OCI-LY3 (cell line): ENCODE measurements at regions not wholly inside any gene's neighbourhood (a gene's known extent, or its start where the extent isn't known, plus 50 kb on each side); places are given as distances from the start of the nearest gene placed in this dataset.

Source experiments
- H2AFZ ChIP-seq: fragments of 200-600, 300-600 bp; shearing (Covaris generic); 2 replicates; pipeline ENCODE4 v1.6.0; 2014; ENCODE audit warnings: antibody characterized with exemption, low read depth, low read length
- H3K27ac ChIP-seq: fragments of 200-600, 300-600 bp; sonication (generic); 2 replicates; pipeline ENCODE4 v1.5.1; 2014; ENCODE audit warnings: mild to moderate bottlenecking, low read length, moderate library complexity, mixed read lengths
- H3K27me3 ChIP-seq: fragments of 200-600, 300-600 bp; sonication (generic); 2 replicates; pipeline ENCODE4 v1.6.1; 2014; ENCODE audit warnings: low read depth, low read length, mixed read lengths
- H3K36me3 ChIP-seq: fragments of 200-600, 300-600 bp; sonication (generic); replicated peaks from 2 replicates; pipeline ENCODE3; 2014; ENCODE audit warnings: low read depth, low read length, mixed read lengths
- H3K4me1 ChIP-seq: fragments of 300-600, 200-600 bp; sonication (generic); 2 replicates; pipeline ENCODE4 v1.6.1; 2014; ENCODE audit warnings: low read length, mixed read lengths
- H3K4me2 ChIP-seq: fragments of 200-600, 300-600 bp; sonication (generic); 2 replicates; pipeline ENCODE4 v1.6.1; 2014; ENCODE audit warnings: low read length, mixed read lengths
- H3K4me3 ChIP-seq: fragments of 300-600, 200-600 bp; sonication (generic); 2 replicates; pipeline ENCODE4 v1.5.1; 2014; ENCODE audit warnings: antibody characterized with exemption, mild to moderate bottlenecking, low read length, moderate library complexity
- H3K79me2 ChIP-seq: fragments of 300-600, 200-600 bp; shearing (Covaris generic); 2 replicates; pipeline ENCODE4 v1.6.1; 2014; ENCODE audit warnings: mild to moderate bottlenecking, low read length, mixed read lengths
- H3K9ac ChIP-seq: fragments of 300-600, 200-600 bp; shearing (Covaris generic); 2 replicates; pipeline ENCODE4 v1.6.0; 2014; ENCODE audit warnings: mild to moderate bottlenecking, low read length, moderate library complexity
- H3K9me3 ChIP-seq: fragments of 200-600, 300-600 bp; shearing (Covaris generic); 2 replicates; pipeline ENCODE4 v1.6.1; 2014; ENCODE audit warnings: low read length, mixed read lengths; ENCODE audit not compliant: insufficient read depth
- H4K20me1 ChIP-seq: fragments of 200-600, 300-600 bp; sonication (generic); 2 replicates; pipeline ENCODE4 v1.6.1; 2016; ENCODE audit warnings: low read length, mixed read lengths; ENCODE audit not compliant: insufficient read depth
- EZH2phosphoT487 ChIP-seq: fragments of 200-600 bp; shearing (Covaris generic); IDR thresholded peaks from 2 replicates; pipeline ENCODE4 v1.6.1; 2018; ENCODE audit warnings: antibody characterized with exemption, mixed run types, low read depth
- TF ChIP-seq, protein P1 (sequence below): fragments of 200-600, 300-600 bp; sonication (generic); IDR thresholded peaks from 2 replicates; pipeline ENCODE4 v1.5.1; 2014; ENCODE audit warnings: antibody characterized with exemption, low read length, low read depth

DNA sequence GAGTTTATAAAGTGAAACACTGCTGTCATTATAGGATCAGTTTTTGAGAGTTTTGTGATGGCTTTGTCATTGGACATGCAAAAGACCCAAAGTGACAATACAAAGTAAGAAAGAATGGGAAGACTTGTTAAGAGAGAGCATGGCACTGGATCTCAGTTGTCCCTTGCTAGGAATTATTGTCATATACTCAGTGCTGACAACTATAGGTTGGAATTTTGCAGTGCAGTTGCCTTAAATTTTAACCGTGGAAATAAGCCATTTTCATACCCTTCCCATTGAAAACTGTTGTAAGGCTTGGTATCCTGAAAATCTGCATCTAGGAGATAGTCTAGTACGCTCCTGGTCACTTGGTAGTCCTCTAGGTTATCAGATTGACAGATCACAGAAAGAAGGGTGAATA, 1156.7 kb downstream of the GATA3 start:
- H2AFZ ChIP-seq = no peak overlapping the region
- H4K20me1 ChIP-seq = no peaks in the 10 kb centered on the region
- no peaks in the 10 kb centered on the region for H3K36me3 ChIP-seq
- no peak overlapping the region for H3K9ac ChIP-seq
- no peaks in the 10 kb centered on the region for H3K4me1 ChIP-seq
- H3K9me3 ChIP-seq = no peaks in the 10 kb centered on the region
- H3K79me2 ChIP-seq = no peaks in the 10 kb centered on the region
- TF ChIP-seq, protein P1, sequence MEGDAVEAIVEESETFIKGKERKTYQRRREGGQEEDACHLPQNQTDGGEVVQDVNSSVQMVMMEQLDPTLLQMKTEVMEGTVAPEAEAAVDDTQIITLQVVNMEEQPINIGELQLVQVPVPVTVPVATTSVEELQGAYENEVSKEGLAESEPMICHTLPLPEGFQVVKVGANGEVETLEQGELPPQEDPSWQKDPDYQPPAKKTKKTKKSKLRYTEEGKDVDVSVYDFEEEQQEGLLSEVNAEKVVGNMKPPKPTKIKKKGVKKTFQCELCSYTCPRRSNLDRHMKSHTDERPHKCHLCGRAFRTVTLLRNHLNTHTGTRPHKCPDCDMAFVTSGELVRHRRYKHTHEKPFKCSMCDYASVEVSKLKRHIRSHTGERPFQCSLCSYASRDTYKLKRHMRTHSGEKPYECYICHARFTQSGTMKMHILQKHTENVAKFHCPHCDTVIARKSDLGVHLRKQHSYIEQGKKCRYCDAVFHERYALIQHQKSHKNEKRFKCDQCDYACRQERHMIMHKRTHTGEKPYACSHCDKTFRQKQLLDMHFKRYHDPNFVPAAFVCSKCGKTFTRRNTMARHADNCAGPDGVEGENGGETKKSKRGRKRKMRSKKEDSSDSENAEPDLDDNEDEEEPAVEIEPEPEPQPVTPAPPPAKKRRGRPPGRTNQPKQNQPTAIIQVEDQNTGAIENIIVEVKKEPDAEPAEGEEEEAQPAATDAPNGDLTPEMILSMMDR = no peak
- no peak for TF ChIP-seq EZH2phosphoT487
- no peaks in the 10 kb centered on the region for H3K27me3 ChIP-seq
- H3K4me3 ChIP-seq = no peak overlapping the region
- no peak overlapping the region for H3K27ac ChIP-seq
- H3K4me2 ChIP-seq = no peak overlapping the region

DNA sequence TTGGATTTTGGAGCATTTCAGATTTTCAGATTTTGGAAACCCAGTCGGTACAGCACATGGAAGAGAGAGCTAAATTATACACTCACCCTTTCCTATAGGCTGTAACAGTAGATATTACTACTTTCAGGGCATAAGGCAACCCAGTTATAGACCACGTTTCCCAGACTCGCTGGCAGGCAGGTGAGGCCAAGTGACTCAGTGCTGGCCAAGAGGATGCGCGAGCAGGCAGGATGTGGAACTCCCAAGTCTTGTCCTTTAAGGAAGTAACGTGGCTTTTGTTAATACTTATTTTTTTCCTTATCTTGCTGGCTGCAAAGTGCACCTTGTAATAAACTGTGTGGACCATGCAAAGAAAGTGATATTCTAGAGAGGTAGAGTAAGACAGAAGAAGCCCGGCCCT, 1160.1 kb downstream of the GATA3 start:
- H3K9me3 ChIP-seq = no peaks in the 10 kb centered on the region
- H3K4me3 ChIP-seq = no peak overlapping the region
- H4K20me1 ChIP-seq = no peaks in the 10 kb centered on the region
- no peaks in the 10 kb centered on the region for H3K4me1 ChIP-seq
- H3K79me2 ChIP-seq = no peaks in the 10 kb centered on the region
- no peak overlapping the region for H3K4me2 ChIP-seq
- H3K9ac ChIP-seq = no peak overlapping the region
- H2AFZ ChIP-seq = no peak overlapping the region
- H3K36me3 ChIP-seq = no peaks in the 10 kb centered on the region
- no peak overlapping the region for H3K27ac ChIP-seq
- H3K27me3 ChIP-seq = no peaks in the 10 kb centered on the region
- TF ChIP-seq, protein P1 = no peak
- no peak for TF ChIP-seq EZH2phosphoT487

DNA sequence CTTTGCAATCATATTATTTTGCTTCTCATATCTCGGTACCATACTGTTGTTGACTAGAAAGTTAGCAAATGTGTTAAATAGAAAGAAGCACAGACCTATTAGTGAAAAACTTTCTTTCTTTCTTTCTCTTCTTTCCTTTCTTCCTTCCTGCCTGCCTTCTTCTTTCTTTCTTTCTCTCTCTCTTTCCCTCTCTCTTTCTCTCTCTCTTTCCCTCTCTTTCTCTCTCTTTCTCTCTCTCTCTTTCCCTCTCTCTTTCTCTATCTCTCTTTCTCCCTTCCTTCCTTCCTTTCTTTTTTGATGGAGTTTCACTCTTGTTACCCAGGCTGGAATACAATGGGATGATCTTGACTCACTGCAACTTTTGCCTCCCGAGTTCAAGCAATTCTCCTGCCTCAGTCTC, 1160.6 kb downstream of the GATA3 start:
- TF ChIP-seq, protein P1 = no peak
- TF ChIP-seq EZH2phosphoT487 = no peak
- Histone ChIP-seq H3K4me3 (no peak overlapping the region), H3K4me2 (no peak overlapping the region), H4K20me1 (no peaks in the 10 kb centered on the region), H2AFZ (no peak overlapping the region), H3K9me3 (no peaks in the 10 kb centered on the region), H3K27me3 (no peaks in the 10 kb centered on the region), H3K79me2 (no peaks in the 10 kb centered on the region), H3K9ac (no peak overlapping the region), H3K27ac (no peak overlapping the region), H3K36me3 (no peaks in the 10 kb centered on the region), H3K4me1 (no peaks in the 10 kb centered on the region)

DNA sequence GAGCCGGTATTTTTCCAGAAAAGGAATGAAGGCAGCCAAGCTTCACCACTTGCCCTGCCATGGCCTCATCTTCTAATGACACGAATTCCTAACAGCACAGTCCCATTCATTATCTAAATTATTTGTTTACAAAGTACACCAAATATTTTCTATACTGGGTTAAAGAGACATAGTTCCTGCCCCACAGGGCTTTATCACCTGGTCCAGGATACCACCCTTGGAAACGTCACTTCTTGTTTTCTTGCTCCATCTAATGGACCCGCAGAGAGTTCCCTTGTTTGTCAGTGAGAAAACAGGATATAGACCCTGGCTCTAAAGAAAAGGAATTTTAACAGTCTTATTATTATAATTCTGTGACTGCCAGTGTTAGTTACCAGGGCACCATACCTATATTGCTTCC, 1165.4 kb downstream of the GATA3 start:
- Histone ChIP-seq H3K79me2 (no peaks in the 10 kb centered on the region), H3K9me3 (no peaks in the 10 kb centered on the region), H3K36me3 (no peaks in the 10 kb centered on the region), H3K4me3 (no peak overlapping the region), H2AFZ (no peak overlapping the region), H3K4me2 (no peak overlapping the region), H3K27ac (no peak overlapping the region), H4K20me1 (no peaks in the 10 kb centered on the region), H3K27me3 (no peaks in the 10 kb centered on the region), H3K4me1 (no peaks in the 10 kb centered on the region), H3K9ac (no peak overlapping the region)
- no peak for TF ChIP-seq EZH2phosphoT487
- TF ChIP-seq, protein P1 = no peak
